ENCODE measurements at regions not wholly inside any gene's neighbourhood (a gene's known extent, or its start where the extent isn't known, plus 50 kb on each side); places are given as distances from the start of the nearest gene placed in this dataset.
"Not testable (repeated sequence)": the region's sequence is repeated elsewhere in the genome, so short reads cannot be mapped to it uniquely, and the experiment has no call there.

DNA sequence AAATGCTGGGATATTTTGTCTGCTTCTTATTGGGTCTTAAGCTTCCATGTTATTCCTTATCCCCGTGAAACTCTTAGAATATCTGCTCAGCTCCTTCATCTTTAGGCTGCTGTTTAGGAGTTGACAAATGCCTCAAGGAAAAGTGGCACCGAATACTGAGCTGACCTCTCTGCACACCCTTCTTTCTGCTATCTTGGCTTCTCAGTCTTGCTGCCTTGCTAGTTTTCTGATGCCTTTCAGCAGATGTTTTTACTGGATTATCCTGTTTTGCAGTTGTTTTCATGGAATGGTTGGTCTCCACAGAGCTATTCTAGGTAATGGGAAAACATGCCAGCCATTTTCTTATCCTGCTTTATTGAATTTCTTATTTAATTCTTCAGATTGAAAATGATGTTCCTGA, 86.3 kb downstream of the GYPE start:
- no peak for DNase-seq (ENCODE audit: low read depth)

DNA sequence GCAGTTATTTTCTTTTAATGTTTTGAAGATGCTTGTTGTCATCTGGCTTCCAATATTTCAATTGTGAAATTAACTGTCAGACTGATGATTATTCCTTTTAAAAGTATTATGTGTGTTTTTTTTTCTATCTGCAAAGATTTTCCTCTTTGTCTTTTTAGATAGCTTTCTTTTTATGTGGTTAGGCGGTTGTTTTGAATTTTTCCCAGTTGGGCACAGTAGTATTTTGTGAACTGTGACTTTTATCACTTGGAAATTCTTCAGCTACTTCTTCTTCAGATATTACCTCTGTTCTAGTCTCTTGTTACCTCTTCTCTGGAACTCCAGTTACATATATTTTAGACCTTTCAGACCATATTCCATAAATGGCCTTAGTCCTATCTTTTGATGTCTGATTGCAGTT, 87.5 kb downstream of the GYPE start:
- not testable (repeated sequence) for DNase-seq (ENCODE audit: low read depth)

DNA sequence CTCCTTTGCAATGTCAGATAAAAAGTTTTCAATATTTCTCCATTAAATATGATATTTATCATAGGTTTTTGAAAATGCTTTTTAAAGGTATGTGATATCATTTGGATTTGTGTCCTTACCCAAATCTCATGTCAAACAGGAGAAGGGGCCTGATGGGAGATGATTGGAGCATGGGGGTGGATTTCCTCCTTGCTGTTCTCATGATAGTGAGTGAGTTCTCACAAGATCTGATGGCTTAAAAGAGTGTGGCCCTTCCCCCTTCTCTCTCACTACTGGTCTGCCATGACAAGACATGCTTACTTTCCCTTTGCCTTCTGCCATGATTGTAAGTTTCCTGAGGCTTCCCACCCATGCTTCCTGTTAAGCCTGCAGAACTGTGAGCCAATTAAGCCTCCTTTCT, 90.0 kb downstream of the GYPE start:
- DNase-seq (ENCODE audit: low read depth) = not testable (repeated sequence)

DNA sequence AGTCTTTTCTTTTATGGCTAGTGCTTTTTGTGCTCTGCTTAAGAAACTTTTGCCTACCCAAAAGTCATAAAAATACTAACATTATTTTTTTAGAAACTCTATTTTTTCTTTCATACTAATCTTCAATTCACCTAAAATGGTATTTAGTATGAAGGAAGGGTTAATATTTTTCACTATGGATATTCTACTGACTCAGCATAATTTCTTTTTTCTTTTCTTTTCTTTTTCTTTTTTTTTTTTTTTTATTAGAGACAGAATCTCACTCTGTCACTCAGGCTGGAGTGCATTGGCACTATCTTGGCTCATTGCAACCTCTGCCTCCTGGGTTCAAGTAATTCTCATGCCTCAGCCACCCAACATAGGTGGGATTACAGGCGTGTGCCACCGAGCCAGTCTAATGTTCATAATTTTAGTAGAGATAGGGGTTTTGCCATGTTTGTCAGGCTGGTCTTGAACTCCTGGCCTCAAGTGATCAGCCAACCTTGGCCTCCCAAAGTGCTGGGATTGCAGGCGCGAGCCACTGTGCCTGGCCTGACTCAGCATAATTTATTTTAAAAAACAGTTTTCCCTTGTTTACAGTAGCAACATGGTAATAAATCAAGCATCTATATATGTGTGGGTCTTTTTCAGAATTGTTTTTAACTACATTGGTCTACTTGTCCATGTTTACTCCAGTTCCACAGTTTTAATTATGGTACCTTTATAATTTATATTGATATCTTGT, 91.8 kb downstream of the GYPE start:
- DNase-seq (ENCODE audit: low read depth) = not testable (repeated sequence)

DNA sequence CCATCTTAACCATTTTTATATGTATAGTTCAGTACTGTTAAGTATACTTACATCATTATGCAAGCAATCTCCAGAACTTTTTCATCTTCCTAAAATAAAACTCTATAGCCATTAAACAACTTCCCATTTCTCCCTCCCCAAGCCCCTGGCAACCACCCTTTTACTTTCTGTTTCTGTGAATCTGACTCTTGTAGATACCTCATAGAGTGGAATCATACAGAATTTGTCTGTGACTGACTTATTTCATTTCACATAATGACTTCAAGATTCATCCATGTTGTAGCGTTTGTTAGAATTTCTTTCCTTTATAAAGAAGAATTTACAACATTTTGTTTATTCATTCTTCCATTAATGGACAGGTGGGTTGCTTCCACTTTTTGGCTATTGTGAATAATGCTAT, 91.2 kb upstream of the FREM3 start:
- not testable (repeated sequence) for DNase-seq (ENCODE audit: low read depth)

DNA sequence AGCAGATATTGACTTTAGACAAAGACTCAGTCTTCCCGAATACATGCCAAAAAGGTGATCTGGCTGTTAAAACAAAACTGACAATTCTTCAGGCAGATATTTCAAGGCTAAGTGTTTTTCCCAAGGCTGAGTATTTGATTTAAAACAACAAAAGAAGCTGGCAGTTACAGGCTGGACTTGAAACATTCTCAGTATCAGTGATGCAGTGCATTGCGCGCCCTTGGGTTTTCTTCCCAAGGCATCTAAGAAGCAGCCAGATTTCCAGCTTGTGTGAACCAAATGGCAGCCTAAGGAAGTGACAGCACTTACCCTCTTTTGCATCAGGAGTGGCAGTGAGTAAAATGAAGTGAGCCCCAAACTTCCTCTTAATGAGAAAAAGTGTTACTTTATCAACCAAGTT, 90.0 kb upstream of the FREM3 start:
- DNase-seq (ENCODE audit: low read depth) = not testable (repeated sequence)

DNA sequence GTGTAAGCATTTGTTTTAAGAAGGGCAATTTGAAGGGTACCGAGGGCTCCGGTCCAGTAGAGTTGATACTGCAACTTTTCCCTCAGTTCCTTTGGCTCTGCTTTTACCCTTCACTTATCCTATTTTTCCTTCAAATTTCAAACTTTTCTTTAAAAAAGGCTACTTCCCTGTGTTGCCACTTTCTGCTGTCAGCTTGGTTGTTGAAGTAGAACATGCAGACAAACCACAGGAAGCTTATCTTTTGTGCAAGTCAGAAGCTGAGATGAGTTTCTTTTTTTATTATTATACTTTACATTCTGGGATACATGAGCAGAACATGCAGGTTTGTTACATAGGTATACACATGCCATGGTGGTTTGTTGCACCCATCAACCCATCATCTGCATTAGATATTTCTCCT, 89.1 kb upstream of the FREM3 start:
- not testable (repeated sequence) for DNase-seq (ENCODE audit: low read depth)

GRCh38 chr4:143784567-143784966, 84.1 kb upstream of the FREM3 start:
- DNase-seq (ENCODE audit: low read depth) = no peak

DNA sequence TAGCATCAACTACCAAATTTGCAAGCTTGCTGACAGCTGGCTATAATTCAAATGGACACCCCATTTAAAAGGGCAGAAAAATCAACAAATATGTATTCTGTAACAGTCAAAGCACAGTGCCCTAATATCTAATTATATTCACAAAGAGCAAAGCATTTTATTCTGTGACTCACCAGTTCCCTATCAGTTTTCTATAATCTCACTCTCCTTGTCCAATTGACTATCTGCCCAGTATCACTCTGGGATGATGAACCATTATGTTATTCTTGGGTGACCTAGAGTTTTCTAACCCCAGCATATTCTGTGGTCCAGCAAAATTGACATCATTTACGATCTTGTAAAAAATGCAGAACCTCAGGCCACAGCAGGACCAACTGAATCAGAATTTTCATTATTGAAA, 82.0 kb upstream of the FREM3 start:
- no peak for DNase-seq (ENCODE audit: low read depth)

DNA sequence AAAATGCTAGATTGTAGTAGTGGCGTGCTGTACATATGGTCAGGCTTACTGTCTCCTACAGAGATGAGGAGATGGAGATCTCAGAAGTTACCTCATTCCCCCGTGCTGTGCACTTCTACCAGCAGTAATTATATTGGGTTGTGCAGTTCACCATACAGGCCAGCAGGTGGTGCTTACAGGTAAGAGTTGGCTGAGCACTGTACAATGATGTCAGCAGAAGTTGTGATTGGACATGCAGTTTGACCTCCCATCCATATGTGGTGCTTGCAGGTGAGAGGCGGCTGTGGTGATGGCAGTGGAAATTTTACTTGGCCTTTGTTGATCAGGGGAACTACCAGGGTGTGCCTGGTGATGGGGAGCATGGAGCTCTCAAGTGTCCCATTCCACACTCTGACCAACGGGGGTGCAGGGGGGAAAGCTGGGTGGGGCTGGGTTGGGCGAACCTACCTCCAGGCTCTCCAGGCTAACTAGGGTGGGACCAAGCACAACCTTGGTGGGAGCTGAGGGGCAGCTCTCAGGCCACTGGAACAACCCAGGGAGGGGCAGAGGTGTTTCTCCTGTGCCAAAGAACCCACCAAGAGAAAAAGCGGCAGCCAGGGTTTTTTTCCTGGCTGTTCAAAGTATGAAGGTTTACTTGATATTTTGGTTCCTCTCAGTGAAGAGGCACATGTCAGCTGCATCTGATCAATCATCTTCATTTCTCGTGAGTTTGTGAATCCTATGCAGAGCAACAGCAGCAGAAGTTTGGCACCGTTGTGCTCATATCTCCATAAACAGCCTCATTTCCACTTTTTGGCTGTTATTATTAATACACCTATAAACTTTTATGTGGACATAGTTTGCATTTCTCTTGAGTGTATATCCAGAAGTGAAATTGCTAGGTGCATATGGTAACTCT, 73.8 kb upstream of the FREM3 start:
- DNase-seq (ENCODE audit: low read depth) = no peak

DNA sequence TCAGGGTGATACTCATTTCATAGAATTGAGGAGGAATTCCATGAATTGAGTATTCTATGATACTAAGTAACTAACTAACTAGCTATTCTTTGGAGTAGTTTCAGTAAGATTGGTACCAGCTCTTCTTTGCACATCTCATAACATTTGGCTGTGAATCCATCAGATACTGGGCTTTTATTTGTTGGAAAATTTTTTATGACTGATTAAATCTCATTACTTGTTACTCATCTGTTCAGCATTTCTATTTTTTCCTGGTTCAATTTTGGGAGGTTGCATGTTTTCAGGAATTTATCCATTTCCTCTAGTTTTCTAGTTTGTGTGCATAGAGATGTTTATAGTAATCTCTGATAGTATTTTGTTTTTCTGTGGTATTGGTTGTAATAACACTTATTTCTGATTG, 70.8 kb upstream of the FREM3 start:
- DNase-seq (ENCODE audit: low read depth) = no peak

DNA sequence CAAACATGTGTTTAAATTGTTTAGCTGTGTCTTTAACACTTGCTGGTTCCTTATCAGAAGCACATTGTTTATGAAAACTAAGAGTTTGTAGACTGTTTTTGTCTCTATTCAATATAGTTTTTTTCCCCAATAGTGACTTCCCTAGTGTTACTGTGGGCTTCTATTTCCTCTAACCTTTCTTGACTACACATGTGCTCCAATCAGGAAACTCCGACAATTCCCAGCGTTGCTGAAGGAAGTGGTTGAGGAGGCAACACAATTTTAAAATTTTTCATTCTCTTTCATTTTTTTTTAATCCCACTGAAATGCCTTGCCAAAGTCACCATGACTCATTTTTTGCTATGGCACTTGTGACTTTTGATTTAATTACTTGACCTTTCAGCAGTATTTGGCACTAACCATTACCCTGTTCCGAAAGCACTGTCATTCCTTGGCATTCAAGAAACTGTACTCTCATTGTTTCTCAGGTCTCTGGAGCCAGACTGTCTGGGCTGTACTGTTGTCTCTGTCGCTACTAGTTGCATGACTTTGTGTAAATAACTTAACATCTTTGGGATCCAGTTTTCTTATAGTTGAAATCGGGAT, 67.6 kb upstream of the FREM3 start:
- peak; percentile 47 for DNase-seq (ENCODE audit: low read depth)

- DNase-seq (ENCODE audit: low read depth) = no peak
These were observed 63.1 kb upstream of the FREM3 start for GRCh38 chr4:143763587-143763986.

- DNase-seq (ENCODE audit: low read depth) = no peak
These were observed 62.0 kb upstream of the FREM3 start for GRCh38 chr4:143762511-143762910.
